Large intestine (tissue), 3 donors: ENCODE measurements at regions not wholly inside any gene's neighbourhood (a gene's known extent, or its start where the extent isn't known, plus 50 kb on each side); places are given as distances from the start of the nearest gene placed in this dataset.

Source experiments
- DNase-seq, 2 donors: peaks; one replicate each; pipeline versions ENCODE4 v3.0.0 to v3.0.0-alpha.2; 2013
- H3K27ac ChIP-seq: one replicate; pipeline ENCODE4 v1.5.1; 2013; ENCODE audit warnings: low read length
- H3K27me3 ChIP-seq: 2 replicates; pipeline ENCODE4 v1.6.1; 2013; ENCODE audit warnings: low read length; ENCODE audit not compliant: control insufficient read depth, insufficient read depth
- H3K36me3 ChIP-seq: 2 replicates; pipeline ENCODE4 v1.6.1; 2013; ENCODE audit warnings: low read length; ENCODE audit not compliant: control insufficient read depth, insufficient read depth
- H3K4me1 ChIP-seq: one replicate; pipeline ENCODE4 v1.6.1; 2013; ENCODE audit warnings: low read length; ENCODE audit not compliant: control insufficient read depth, insufficient read depth
- H3K4me3 ChIP-seq: one replicate; pipeline ENCODE4 v1.5.1; 2013; ENCODE audit warnings: low read length
- H3K9me3 ChIP-seq: one replicate; pipeline ENCODE4 v1.6.1; 2013; ENCODE audit warnings: mild to moderate bottlenecking, low read depth, low read length, moderate library complexity; ENCODE audit not compliant: control insufficient read depth
- WGBS: methylation state at CpG from one replicate; pipeline ENCODE4 v1.1.5; 2013; ENCODE audit warnings: low lambda C conversion rate; ENCODE audit not compliant: insufficient coverage; 5-methylcytosine and 5-hydroxymethylcytosine counted together

DNA sequence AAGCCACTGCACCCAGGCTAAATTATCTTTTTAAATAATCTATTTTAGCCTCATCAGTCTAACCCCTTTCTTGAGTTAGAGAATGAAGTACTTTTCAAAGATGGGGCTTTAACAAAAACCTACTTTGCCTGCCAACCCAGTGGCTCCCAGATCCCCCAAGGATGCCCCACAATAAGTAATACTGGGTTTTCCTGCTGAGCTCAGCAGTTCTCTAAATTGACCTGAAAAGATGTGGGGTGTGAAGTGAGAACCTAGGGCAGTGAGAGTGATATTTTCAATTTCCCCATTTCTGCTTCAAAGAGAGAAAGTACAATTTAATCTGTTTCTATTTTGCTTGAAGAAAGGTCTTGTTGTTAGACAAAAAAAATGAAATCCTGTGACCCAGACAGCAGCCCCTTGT is 318.5 kb upstream of the UMPS start:
- Histone ChIP-seq H3K4me3 (no peak overlapping the region), H3K9me3 (peaks cover 2% of the 10 kb centered on the region), H3K27me3 (no peaks in the 10 kb centered on the region), H3K36me3 (no peaks in the 10 kb centered on the region), H3K27ac (peak overlapping the region; percentile 16), H3K4me1 (peaks cover 35% of the 10 kb centered on the region)
- DNase-seq: no peak

DNA sequence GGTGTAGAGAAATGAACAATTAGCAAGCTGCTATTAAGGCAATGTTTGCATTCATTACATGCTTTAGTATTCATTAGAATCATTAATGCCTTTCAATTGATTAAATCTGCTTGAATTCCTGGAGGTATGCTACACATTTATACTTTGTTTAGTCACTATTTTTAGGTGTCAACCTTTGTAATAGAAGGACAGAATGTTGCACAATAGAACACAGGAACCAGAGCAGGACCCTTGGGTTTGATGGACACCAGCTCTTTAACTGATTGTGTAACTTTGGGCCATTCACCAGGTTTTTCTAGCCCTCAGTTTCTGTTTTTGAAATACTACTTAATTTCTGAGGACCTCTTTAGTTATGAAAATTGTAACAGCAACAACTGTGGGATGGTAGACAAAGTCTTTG is 317.6 kb upstream of the UMPS start:
- peaks cover 35% of the 10 kb centered on the region for H3K4me1 ChIP-seq
- no peaks in the 10 kb centered on the region for H3K27me3 ChIP-seq
- peak overlapping the region; percentile 16 for H3K27ac ChIP-seq
- no peak overlapping the region for H3K4me3 ChIP-seq
- peaks cover 2% of the 10 kb centered on the region for H3K9me3 ChIP-seq
- no peak for DNase-seq
- H3K36me3 ChIP-seq: no peaks in the 10 kb centered on the region

DNA sequence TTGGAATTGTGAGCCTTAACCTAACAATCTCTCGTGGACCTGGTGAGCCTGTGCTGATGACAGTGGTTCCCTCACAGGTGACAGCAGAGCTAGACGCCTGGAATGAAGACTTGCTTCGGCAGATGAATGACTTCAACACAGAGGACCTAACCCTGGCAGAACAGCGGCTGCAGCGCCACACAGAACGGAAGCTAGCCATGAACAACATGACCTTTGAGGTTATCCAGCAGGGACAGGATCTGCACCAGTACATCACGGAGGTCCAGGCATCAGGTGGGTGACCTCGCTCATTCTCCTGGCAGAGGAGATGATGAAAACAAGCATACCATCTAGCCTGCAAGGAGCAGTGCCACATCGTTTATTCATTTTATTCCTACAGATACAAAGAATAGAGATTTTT is 316.9 kb upstream of the UMPS start:
- H3K9me3 ChIP-seq: peaks cover 2% of the 10 kb centered on the region
- WGBS: no CpG with 5 or more reads among the region's 9 CpGs
- H3K27ac ChIP-seq: no peak overlapping the region
- peaks cover 35% of the 10 kb centered on the region for H3K4me1 ChIP-seq
- no peaks in the 10 kb centered on the region for H3K36me3 ChIP-seq
- H3K27me3 ChIP-seq: no peaks in the 10 kb centered on the region
- no peak overlapping the region for H3K4me3 ChIP-seq
- DNase-seq: no peak

DNA sequence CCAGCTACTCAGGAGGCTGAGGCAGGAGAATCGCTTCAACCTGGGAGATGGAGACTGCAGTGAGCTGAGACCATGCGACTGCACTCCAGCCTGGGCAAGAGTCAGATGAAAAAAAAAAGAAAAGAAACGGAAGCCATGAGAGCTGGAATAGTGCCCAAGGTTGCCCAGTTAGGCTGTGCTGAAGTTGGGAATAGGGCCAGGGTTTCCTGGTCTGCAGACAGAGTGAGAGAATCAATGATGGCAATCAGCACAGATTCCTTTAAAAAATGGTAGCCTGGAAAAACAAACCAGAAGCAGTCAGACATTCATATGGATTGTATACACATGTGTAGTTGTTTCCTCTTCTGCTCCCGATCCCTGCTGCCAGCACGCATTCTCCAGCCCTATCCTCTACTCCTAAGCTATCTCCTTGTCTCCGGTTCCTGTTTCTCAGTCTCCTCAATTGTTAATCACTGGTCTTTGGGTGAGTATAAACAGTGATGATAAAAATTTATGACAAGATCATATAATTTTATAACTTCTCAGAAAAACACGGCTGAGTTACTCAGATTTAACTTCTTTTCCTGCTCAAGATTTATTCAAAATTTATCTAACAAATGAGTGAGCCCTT is 316.2 kb upstream of the UMPS start:
- Histone ChIP-seq H3K4me3 (no peak overlapping the region), H3K27ac (peak overlapping the region; percentile 44), H3K36me3 (no peaks in the 10 kb centered on the region), H3K9me3 (peaks cover 2% of the 10 kb centered on the region), H3K27me3 (no peaks in the 10 kb centered on the region), H3K4me1 (peaks cover 35% of the 10 kb centered on the region)
- DNase-seq: no peak
- WGBS: 53% methylated on average over 3 of the region's 7 CpGs

DNA sequence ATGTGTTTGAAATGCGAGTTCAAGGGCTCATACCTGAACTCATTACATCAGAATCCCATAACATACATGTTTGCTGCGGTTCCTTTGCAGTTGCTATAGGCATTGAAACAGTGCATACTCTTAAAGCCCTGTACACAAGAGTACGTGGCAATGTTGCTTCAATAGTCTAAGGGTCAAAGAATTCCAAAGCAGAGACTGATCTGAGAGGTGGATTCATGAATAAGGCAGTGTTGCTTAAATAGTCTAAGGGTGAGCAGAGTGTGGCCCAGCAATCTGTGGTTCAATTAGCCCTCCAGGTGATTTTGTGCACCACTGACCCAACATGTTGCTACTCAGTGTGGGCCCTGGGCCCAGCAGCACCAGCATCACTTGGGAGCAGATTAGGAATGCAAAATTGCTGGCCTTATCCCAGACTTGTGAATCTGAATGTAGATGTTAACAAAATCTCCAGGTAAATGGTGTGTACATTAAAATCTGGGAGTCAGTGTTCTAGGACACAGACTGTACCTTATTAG is 314.7 kb upstream of the UMPS start:
- peak in 1 of 2 donors; percentile 67 for DNase-seq
- no peaks in the 10 kb centered on the region for H3K27me3 ChIP-seq
- H3K4me3 ChIP-seq: no peak overlapping the region
- WGBS: no CpG with 5 or more reads among the region's 3 CpGs
- H3K9me3 ChIP-seq: peaks cover 2% of the 10 kb centered on the region
- H3K27ac ChIP-seq: peak overlapping the region; percentile 27
- no peaks in the 10 kb centered on the region for H3K36me3 ChIP-seq
- peaks cover 28% of the 10 kb centered on the region for H3K4me1 ChIP-seq

DNA sequence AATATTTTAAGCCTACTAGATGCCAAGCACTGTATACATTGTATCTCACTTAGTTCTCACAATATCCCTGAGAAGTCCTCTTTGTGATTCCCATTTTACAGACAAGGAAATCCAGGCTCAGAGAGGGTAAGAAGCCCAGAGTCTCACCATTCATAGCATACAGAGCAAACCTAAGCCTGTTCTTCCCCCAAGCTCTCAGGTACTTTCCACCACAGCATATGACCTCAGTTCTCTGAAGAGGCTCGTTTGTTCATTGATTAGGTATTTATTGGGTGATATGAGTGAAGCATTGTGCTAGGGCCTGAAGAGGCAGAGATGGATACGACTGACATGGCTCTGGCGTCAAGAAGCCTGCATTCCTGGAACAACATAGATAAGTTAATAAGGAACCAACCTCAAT is 310.9 kb upstream of the UMPS start:
- no peak for DNase-seq
- Histone ChIP-seq H3K4me1 (peaks cover 8% of the 10 kb centered on the region), H3K36me3 (no peaks in the 10 kb centered on the region), H3K27ac (no peak overlapping the region), H3K27me3 (no peaks in the 10 kb centered on the region), H3K9me3 (no peaks in the 10 kb centered on the region), H3K4me3 (no peak overlapping the region)
- WGBS: no CpG with 5 or more reads among the region's 3 CpGs

DNA sequence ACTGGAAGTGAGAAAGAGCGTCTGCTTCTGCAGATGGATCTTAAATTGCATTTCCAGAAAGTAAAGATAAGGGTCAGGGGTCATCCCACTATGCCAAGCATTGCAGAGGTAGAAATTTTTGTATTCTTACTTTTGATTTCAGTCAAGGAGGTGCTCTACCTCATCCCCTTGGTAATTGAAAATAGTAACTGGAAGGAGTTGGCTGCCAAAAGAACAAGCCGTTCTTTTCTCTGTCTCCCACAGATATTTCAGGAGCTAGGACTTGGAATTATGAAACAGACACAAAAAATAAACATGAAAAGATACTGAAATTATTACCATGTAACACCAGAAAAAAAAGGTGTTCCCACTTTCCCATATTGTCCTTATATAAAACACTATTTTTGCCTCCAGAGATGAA is 309.9 kb upstream of the UMPS start:
- peaks cover 3% of the 10 kb centered on the region for H3K4me1 ChIP-seq
- H3K9me3 ChIP-seq: no peaks in the 10 kb centered on the region
- no peaks in the 10 kb centered on the region for H3K27me3 ChIP-seq
- 100% methylated on average over 2 of the region's 2 CpGs for WGBS
- no peak for DNase-seq
- no peaks in the 10 kb centered on the region for H3K36me3 ChIP-seq
- no peak overlapping the region for H3K4me3 ChIP-seq
- no peak overlapping the region for H3K27ac ChIP-seq

DNA sequence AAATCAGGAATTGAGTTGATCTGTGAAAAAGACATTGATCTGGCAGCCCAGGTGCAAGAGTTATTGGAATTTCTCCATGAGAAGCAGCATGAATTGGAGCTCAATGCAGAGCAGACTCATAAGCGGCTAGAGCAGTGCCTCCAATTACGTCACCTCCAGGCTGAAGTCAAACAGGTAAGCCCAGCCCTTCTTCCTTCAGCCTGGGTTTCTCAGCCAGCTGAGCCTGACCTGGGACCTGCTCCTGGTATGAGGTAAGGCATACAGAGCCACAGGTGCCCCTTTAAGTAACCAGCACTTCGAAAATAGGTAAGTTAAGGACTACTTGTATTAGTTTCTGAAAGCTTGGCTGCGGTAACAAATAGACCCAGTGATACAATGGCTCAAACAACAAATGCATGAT is 307.4 kb upstream of the UMPS start:
- no peak overlapping the region for H3K27ac ChIP-seq
- no peaks in the 10 kb centered on the region for H3K27me3 ChIP-seq
- H3K9me3 ChIP-seq: no peaks in the 10 kb centered on the region
- WGBS: no CpG with 5 or more reads among the region's 4 CpGs
- no peaks in the 10 kb centered on the region for H3K4me1 ChIP-seq
- H3K36me3 ChIP-seq: no peaks in the 10 kb centered on the region
- peak in 1 of 2 donors; percentile 24 for DNase-seq
- H3K4me3 ChIP-seq: no peak overlapping the region

DNA sequence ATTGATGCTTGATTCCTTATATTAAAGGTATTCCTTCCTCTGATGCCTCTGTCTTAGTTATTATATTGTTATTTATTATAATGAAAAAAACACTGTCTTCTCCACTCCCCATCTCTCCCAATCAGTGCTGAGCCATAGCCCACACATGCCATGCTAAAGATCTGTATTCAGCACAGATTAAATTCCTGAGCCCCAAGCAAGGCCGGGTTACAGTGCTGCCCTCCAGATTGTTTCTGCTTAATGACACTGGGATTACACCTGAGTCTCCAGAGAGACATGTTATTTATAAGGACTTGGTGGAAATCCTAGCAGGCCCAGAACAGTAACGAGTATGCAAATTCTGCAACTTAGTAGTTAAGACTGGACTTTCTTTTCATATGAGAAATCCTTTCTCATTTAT is 305.9 kb upstream of the UMPS start:
- no peak for DNase-seq
- Histone ChIP-seq H3K27me3 (no peaks in the 10 kb centered on the region), H3K27ac (no peak overlapping the region), H3K4me3 (no peak overlapping the region), H3K4me1 (peaks cover under 1% of the 10 kb centered on the region), H3K9me3 (no peaks in the 10 kb centered on the region), H3K36me3 (no peaks in the 10 kb centered on the region)
- WGBS: no CpG with 5 or more reads among the region's 2 CpGs

DNA sequence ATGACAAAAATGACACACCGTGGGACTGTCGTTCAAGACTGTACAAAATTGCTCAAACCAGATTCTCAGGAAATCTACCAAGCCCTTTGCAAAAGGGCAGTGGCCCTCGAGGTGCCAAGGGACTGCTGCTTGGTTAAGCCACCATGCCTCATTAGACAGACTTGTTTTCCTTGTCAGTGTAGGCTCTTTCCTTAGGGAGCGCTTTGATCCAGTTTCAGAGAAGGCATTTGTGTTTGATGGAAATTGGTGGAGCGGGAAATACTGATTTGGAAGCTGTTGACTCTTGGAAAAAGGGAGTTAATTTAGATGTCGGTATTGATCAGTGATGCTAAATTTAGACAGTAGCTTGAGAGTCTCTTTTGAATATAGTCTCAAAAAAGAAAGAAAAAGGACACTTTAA is 304.3 kb upstream of the UMPS start:
- no peak for DNase-seq
- Histone ChIP-seq H3K9me3 (no peaks in the 10 kb centered on the region), H3K36me3 (no peaks in the 10 kb centered on the region), H3K27me3 (no peaks in the 10 kb centered on the region), H3K4me3 (no peak overlapping the region), H3K4me1 (peaks cover 8% of the 10 kb centered on the region), H3K27ac (no peak overlapping the region)
- 100% methylated on average over 2 of the region's 6 CpGs for WGBS

DNA sequence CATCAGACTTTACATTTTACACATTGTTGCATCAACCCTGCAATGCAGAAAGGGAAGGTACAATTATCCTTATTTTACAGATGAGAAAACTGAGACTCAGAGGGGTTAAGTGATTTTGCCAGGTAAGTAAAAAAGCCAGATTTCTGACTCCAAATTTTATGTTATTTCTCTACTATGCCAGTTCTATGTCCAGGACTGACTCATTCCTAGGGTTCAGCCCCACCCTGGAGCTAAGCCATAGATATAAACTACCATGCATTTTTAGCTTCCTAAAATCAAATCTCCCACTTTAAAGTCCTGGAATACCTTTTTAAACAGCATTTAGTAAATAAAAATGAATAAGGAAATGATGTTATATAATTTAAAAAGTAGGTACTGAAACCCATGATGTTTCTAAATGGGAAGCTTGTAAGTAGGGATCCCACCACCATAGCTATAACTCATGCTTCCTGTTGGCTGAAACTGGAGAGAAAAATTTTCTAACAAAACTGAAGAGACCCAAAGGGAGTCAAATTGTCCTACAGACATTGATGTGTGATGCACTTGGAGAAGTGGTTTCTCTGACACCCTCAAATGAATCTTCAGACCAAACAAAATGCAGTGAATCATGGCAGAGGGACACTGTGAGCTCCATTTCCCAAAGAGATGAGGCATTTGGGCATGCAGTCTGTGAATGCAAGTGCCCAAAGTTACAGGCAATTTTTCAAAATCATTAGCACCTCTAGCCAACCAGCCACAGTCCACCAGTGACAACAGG is 301.7 kb upstream of the UMPS start:
- Histone ChIP-seq H3K27me3 (no peaks in the 10 kb centered on the region), H3K4me3 (no peak overlapping the region), H3K4me1 (peaks cover 8% of the 10 kb centered on the region), H3K27ac (no peak overlapping the region), H3K9me3 (no peaks in the 10 kb centered on the region), H3K36me3 (no peaks in the 10 kb centered on the region)
- DNase-seq: no peak
